Bronchial epithelial cell (primary cell): ENCODE measurements at regions not wholly inside any gene's neighbourhood (a gene's known extent, or its start where the extent isn't known, plus 50 kb on each side); places are given as distances from the start of the nearest gene placed in this dataset.

ENCODE experiments used
- DNase-seq: peaks from one replicate; pipeline ENCODE4 v3.0.0-alpha.2; 2010; ENCODE audit warnings: low read depth
- FAIRE-seq: peaks from 2 replicates; lab custom pipeline; 2011; peaks lifted over from hg19 to GRCh38; lab: Jason Lieb, UNC
- H3K27me3 ChIP-seq: 2 replicates; pipeline ENCODE4 v1.5.1; 2011; ENCODE audit warnings: low read length; ENCODE audit not compliant: control insufficient read depth, insufficient read depth
- H3K36me3 ChIP-seq: 2 replicates; pipeline ENCODE4 v1.5.1; 2011; ENCODE audit warnings: low read length; ENCODE audit not compliant: control insufficient read depth, insufficient read depth
- H3K4me3 ChIP-seq: 2 replicates; pipeline ENCODE4 v1.5.1; 2011; ENCODE audit warnings: mild to moderate bottlenecking, low read depth, low read length, control low read depth
- TF ChIP-seq, protein P1 (sequence below): IDR thresholded peaks from 2 replicates; pipeline ENCODE4 v1.5.1; 2011; ENCODE audit warnings: mild to moderate bottlenecking, moderate library complexity, low read length, control low read depth, inconsistent platforms; ENCODE audit not compliant: insufficient read depth, severe bottlenecking

DNA sequence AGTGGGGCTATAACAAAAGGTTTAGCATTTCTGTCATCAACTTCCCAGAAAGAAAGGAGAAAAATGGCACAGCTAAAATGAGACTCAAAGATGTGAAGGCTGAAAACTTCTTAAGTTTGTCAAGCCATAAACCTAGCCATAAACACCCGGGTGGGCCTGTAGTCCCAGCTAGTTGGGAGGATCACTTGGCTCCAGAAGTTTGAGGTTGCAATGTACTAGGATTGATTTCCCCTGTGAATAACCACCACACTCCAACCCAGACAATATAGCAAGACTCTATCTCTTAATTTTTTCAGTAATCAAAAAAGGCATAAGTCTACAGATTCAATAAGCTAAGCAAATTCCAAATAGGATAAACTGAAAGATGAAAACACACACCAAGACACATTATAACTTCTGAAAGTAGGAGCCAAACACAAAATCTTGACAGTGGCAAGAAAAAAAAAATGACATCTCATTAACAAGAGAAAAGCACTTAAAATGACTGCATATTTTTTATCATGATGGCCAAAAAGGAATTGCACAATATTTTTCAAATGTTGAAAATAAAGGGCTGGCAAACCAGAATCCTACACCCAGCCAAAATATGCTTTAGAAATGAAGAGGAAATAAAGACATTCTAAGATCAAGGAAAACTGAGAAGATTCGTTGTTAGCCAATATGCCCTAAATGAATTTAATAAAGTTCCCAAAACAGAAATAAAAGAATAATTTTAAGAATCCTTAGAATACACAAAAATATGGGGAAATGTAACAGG lies 308.4 kb downstream of the BRINP1 start:
- no peak for DNase-seq
- TF ChIP-seq, protein P1, sequence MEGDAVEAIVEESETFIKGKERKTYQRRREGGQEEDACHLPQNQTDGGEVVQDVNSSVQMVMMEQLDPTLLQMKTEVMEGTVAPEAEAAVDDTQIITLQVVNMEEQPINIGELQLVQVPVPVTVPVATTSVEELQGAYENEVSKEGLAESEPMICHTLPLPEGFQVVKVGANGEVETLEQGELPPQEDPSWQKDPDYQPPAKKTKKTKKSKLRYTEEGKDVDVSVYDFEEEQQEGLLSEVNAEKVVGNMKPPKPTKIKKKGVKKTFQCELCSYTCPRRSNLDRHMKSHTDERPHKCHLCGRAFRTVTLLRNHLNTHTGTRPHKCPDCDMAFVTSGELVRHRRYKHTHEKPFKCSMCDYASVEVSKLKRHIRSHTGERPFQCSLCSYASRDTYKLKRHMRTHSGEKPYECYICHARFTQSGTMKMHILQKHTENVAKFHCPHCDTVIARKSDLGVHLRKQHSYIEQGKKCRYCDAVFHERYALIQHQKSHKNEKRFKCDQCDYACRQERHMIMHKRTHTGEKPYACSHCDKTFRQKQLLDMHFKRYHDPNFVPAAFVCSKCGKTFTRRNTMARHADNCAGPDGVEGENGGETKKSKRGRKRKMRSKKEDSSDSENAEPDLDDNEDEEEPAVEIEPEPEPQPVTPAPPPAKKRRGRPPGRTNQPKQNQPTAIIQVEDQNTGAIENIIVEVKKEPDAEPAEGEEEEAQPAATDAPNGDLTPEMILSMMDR = no peak
- no peaks in the 10 kb centered on the region for H3K36me3 ChIP-seq
- H3K27me3 ChIP-seq = no peaks in the 10 kb centered on the region
- no peak overlapping the region for H3K4me3 ChIP-seq
- no peak for FAIRE-seq

DNA sequence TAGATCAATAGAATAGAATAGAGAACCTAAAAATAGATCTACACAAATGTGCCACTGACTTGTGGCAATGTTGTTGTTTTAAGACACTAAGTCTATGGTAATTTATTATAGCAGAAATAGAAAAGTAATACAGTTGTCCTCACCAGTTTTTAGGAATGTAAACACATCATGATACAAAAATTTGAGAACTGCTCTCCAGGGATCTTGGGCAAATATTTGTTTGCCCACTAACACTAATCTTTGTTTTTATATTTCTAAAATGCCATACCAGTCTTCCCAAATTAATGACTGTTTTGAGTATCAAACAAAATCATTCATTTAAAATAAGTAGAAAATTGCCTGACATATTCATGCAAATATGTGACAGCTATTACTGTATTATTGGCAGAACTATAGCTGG lies 297.6 kb downstream of the BRINP1 start:
- H3K27me3 ChIP-seq = no peaks in the 10 kb centered on the region
- no peak overlapping the region for H3K4me3 ChIP-seq
- DNase-seq (no peak), FAIRE-seq (no peak)
- no peaks in the 10 kb centered on the region for H3K36me3 ChIP-seq
- TF ChIP-seq, protein P1 = no peak

- H3K4me3 ChIP-seq = no peak overlapping the region
- no peaks in the 10 kb centered on the region for H3K27me3 ChIP-seq
- no peak for DNase-seq
- H3K36me3 ChIP-seq = no peaks in the 10 kb centered on the region
- FAIRE-seq = no peak
- TF ChIP-seq, protein P1 = no peak
Measured at GRCh38 chr9:119074017-119074416, 295.2 kb downstream of the BRINP1 start.

DNA sequence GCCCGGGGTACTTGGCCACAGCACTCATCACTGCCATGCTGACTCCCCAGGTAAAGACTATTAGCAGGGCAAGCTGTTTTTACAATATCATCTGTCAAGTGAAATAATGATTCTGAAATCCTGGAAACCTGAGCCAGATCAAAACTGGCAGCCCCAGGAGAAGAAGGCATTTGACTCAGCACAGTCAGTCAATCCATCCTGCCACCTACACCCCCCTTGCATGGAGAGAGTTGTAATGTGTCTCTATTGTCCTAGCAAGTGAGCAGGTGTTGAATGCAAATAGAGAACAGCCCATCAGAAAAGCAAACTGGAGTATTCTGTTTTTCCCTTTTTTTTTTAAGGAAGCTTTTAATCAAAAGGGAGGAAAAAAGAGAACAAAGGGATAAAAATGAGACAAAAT lies 291.2 kb downstream of the BRINP1 start:
- no peaks in the 10 kb centered on the region for H3K27me3 ChIP-seq
- DNase-seq = no peak
- FAIRE-seq = no peak
- H3K4me3 ChIP-seq = no peak overlapping the region
- TF ChIP-seq, protein P1 = no peak
- no peaks in the 10 kb centered on the region for H3K36me3 ChIP-seq

DNA sequence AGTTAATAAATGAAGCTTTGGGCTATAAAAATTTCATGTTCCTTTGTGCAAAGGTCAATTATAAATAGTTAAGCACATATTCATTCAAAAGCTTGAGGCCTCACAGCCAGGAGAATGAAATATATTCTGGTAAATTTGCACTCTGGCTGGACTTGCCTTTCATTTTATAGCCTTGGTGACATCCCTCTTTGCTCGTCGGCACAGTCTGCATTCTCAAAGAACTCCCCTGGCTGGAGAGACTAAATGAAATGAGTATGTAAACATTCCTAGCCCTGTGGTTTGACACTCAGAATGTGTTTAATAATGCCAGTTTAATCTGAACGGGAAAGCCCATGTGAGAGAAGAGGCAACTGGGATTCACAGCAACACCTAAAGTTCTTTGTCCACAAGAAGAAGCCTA lies 285.6 kb downstream of the BRINP1 start:
- DNase-seq = no peak
- Histone ChIP-seq H3K36me3 (no peaks in the 10 kb centered on the region), H3K27me3 (no peaks in the 10 kb centered on the region), H3K4me3 (no peak overlapping the region)
- no peak for FAIRE-seq
- TF ChIP-seq, protein P1 = no peak

- Histone ChIP-seq H3K4me3 (no peak overlapping the region), H3K36me3 (no peaks in the 10 kb centered on the region), H3K27me3 (no peaks in the 10 kb centered on the region)
- DNase-seq (no peak), FAIRE-seq (no peak)
- TF ChIP-seq, protein P1 = no peak
Measured at GRCh38 chr9:119086590-119086989, 282.6 kb downstream of the BRINP1 start.
